ENCODE measurements at regions not wholly inside any gene's neighbourhood (a gene's known extent, or its start where the extent isn't known, plus 50 kb on each side); places are given as distances from the start of the nearest gene placed in this dataset.

DNA sequence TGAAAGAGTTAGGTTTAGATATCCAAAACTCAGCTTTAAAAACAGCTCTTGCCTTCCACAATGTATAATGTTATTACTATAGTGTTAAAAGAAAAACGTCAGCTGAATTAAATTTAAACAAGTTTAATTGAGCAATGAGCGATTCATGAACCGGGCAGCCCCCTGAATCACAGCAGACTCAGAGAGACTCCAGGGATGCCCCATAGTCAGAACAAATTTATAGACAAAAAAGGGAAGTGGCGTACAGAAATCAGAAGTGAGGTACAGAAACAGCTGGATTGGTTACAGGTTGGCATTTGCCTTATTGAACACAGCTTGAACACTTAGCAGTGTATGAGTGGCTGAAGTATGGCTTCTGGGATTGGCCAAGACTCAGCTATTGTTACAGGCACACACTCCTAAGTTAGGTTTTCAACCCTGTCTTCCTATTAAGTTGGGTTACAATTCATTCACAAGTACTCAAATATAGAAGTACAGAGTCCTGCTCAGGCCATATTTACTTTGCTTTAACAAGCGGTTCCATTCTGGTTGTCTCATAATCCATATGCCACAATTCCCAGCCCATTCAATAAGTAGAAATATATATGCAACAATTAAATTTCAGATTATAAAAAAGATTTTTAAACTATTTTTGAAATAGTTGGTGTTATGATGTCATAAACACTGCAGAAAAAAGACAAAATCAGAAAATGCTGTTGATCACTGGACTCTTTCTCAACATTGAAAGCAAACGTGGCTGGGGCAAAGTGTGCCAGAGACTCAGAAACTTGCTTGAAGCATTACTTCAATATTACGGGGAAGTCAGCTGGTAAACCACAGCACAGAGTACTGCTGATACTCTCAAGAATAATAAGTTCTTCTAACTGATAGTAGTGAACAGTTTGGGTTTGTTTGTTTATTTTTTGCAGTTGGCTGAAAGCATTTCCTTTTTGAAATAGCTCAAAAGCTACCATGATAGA lies 459.7 kb downstream of the RAB28 start:
- no peak for TF ChIP-seq ZFX (IDR thresholded peaks at IDR 0.05; ENCODE audit: borderline replicate concordance)
- TF ChIP-seq, protein P1, sequence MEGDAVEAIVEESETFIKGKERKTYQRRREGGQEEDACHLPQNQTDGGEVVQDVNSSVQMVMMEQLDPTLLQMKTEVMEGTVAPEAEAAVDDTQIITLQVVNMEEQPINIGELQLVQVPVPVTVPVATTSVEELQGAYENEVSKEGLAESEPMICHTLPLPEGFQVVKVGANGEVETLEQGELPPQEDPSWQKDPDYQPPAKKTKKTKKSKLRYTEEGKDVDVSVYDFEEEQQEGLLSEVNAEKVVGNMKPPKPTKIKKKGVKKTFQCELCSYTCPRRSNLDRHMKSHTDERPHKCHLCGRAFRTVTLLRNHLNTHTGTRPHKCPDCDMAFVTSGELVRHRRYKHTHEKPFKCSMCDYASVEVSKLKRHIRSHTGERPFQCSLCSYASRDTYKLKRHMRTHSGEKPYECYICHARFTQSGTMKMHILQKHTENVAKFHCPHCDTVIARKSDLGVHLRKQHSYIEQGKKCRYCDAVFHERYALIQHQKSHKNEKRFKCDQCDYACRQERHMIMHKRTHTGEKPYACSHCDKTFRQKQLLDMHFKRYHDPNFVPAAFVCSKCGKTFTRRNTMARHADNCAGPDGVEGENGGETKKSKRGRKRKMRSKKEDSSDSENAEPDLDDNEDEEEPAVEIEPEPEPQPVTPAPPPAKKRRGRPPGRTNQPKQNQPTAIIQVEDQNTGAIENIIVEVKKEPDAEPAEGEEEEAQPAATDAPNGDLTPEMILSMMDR (IDR thresholded peaks at IDR 0.05), result no peak
- H3K27ac ChIP-seq, result no peak overlapping the region

DNA sequence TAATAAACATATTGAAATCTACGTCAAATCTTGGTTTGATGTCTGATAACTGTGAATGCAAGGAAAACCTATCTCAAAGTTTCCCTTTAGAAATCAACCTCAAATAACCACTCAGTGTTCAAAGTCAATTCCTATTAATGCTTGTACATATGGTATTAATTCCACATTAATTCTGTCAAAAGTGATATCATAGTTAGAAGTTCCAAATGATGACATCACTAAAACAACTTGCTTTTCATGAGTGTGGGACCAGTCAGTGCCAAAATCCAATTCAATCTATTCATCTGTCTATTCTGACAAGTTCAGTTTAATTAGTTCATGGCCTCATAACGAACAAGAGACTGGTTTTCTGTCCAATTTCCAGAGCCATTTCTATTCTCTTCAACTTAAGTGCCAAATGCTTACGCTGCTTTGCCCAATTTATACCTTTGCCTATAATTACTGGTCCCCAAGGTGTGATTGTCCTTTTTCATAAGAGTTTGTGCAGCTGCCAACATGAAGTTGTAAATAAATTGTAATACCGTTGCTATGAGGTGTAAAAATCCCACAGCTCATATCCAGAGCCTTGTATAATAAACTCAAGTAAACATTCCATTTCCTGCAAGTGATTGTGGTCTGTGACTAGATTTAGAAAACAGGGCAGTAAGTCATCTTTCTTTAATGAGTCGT lies 476.2 kb downstream of the RAB28 start:
- TF ChIP-seq ZFX (IDR thresholded peaks at IDR 0.05; ENCODE audit: borderline replicate concordance), result no peak
- TF ChIP-seq, protein P1 (IDR thresholded peaks at IDR 0.05), result no peak
- no peak overlapping the region for H3K27ac ChIP-seq

DNA sequence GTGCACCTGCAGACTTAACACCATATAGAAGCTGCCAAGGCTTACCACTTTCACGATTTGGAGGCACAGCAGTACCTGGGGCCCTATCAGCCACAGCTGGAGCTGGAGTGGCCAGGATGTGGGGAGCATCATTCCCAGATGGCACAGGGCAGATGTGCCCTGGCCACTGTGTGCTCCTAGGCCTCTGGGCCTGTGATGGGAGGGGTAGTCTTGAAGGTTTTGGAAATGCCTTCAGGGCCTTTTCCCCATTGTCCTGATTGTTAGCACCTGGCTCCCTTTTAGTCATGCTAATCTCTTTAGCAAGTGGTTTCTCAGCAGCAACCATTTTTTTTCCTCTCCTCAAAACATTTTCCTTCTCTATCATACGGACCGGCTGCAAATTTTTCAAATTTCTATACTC lies 490.2 kb downstream of the RAB28 start:
- TF ChIP-seq ZFX (IDR thresholded peaks at IDR 0.05; ENCODE audit: borderline replicate concordance), result no peak
- TF ChIP-seq, protein P1 (IDR thresholded peaks at IDR 0.05), result no peak
- no peak overlapping the region for H3K27ac ChIP-seq

DNA sequence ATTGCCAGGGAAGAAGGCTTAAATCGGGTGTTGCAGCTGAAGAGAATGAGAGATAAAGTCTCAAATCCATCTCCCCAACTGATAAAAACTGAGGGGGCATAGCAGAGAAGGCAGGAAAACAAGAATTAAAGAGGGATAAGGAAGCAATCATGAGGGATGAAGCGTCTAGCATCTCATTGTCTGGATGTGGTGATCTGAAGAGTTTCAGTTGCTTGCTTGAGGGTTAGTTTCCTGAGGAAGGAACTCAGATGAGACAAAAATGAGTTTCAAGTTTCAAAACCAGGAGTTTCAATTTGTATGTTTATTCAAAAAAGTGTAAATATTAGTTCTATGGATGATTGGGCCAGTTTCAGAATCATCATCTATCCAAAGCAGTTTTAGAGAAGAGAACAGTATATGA lies 496.9 kb downstream of the RAB28 start:
- no peak overlapping the region for H3K27ac ChIP-seq
- no peak for TF ChIP-seq ZFX (IDR thresholded peaks at IDR 0.05; ENCODE audit: borderline replicate concordance)
- TF ChIP-seq, protein P1 (IDR thresholded peaks at IDR 0.05), result no peak

DNA sequence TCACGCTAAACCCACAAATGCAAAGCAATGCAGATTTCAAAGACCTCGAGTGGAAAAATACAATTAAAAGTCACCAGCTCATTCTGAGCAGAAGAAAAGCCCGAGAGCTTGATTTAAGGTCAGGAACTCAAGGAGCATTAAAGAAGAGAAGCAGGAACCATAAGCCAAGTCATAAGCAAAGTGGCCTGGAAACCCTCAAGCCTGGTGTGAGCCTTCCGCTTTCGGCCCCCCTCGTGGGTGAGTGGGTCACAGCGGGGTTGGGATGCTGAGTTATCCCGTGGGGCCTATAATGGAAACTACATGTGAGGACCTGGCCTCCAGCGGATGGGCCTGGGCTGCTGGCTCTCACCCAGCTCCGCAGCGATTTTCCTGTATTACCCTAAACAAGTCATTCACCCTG lies 504.3 kb downstream of the RAB28 start:
- no peak for TF ChIP-seq ZFX (IDR thresholded peaks at IDR 0.05; ENCODE audit: borderline replicate concordance)
- TF ChIP-seq, protein P1 (IDR thresholded peaks at IDR 0.05), result no peak
- no peak overlapping the region for H3K27ac ChIP-seq

DNA sequence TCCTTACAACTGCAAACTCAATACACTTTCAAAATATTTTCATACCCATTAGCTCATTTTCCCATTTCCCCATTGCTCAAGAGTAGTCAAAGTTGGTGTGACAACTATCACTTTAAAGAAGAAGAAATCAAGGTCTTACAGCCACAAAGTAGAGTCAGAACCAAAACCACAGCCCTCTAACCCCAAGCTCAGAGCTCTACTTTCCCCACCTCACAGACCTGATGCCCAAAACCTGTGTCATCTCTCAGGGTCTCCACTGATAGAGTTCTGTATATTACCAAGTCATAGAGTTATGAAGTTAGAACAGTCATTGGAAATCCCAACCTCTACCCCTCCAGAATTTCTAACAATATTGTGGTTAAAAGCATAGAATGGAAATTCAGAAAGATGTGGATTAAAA lies 505.8 kb downstream of the RAB28 start:
- TF ChIP-seq, protein P1 (IDR thresholded peaks at IDR 0.05), result no peak
- H3K27ac ChIP-seq, result no peak overlapping the region

DNA sequence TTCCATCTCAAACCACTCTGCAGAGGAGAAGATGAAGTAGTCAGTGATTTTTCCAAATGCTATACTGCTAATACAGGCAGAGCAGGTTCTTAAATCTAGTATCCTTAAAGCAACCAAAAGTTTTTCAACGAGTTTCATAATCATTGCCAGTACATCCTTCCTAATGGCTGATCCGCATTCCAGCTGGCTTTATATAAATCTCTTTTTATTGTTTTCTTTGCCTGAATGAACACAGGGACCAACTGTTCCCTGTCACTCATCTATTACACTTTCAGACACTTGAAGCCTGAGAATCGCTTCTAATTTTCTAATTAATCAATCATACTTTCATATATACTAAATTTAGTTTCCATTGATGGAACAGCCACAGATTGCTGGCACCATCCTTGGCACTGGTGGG lies 508.6 kb downstream of the RAB28 start:
- H3K27ac ChIP-seq, result no peak overlapping the region
- TF ChIP-seq ZFX (IDR thresholded peaks at IDR 0.05; ENCODE audit: borderline replicate concordance), result no peak
- TF ChIP-seq, protein P1 (IDR thresholded peaks at IDR 0.05), result no peak
